ENCODE measurements at regions not wholly inside any gene's neighbourhood (a gene's known extent, or its start where the extent isn't known, plus 50 kb on each side); places are given as distances from the start of the nearest gene placed in this dataset.
A peak's percentile ranks its signal among the peaks of the same experiment; 100 is the strongest.
"Not testable (repeated sequence)": the region's sequence is repeated elsewhere in the genome, so short reads cannot be mapped to it uniquely, and the experiment has no call there.

DNA sequence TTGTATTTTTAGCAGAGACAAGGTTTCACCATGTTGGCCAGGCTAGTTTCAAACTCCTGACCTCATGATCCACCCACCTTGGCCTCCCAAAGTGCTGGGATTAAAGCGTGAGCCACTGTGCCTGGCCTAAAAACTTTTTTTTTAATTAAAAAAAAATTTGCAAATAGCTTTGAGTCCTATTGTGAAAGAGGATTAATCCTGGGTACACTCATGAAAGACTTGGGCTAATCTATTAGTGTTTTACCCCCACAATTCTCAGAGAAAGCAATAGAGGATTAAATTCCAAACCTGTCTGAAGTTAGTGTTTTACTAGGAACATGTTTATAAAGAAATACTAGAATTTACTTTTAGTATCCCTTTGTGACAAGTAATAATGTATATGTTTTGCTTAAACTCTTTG, 76.9 kb upstream of the ITGB1 start:
- no peak for DNase-seq

DNA sequence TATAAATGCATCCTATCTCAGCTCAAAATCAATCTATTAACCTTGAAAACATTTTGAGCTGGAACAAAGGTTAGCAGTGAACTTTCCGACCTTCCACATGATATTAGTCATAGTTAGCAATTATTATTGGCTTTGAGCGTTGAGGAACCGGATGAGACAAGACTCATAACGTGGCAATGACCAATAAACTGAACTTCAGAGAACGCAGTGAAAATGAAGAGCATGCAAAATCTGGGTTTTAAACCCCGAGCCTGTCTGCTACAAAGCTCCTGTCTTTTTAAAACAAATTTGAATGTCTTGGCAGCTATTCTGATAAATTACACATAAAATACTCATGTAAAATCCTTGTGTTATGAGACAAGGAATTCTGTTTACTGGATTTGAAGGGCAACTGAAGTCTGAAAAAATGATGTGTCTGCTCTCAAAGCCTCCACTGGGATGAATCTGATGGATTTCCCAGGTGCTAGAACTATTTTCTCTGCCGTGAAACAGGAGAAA, 74.7 kb upstream of the ITGB1 start:
- DNase-seq, result no peak

DNA sequence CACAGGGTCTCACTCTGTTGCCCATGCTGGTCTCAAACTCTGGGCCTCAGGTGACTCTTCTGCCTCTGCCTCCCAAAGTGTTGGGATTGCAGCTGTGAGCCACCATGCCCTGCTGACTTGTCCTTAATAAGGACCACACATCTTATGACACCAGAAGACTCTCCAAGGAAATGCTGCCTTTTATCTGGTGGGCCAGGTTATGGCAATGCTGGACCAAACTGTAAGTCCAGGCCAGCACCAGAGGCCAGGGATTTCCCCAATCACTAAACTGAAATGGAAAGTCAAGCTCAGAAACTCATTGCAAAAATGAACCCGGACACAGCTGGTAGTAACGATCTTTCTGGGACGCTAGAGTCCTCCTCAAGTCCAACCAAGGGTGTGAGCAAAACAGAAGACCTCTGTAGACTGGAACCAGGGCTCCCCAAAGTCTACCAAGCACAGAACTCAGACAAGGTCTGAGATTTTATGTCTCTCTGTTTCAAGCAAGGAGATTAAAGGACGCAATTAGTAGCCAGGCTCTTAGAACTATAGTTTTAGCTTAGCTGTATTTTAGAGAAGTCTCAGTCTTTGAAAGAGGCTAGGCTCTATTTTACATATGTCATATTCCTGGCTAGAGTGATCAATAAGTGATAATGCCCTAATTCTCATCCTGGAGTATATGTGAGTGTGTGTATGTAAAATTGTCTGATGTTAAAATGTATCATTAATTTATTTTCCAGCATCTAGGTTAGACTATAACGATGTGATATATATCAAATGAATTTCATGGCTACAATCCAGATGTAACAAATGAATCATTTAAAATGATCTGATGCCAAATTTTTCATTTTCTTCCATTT, 74.0 kb upstream of the ITGB1 start:
- no peak for DNase-seq

GRCh38 chr10:33031171-33031570, 73.1 kb upstream of the ITGB1 start:
- DNase-seq, result no peak

DNA sequence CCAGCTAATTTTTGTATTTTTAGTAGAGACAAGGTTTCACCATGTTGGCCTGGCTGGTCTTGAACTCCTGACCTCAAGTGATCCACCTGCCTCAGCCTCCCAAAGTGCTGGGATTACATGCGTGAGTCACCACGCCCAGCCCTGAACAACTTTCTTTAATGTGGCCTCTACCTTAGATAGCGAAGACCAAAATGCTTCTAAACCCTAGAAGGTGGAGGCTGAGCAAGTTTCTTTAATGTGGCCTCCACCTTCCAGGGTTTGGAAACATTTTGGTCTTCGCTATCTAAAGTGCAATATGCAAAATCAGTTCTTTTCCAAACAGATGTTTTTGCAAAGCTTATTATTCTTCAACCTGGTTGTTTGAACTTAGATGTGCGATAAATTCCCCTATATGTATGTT, 70.5 kb upstream of the ITGB1 start:
- not testable (repeated sequence) for DNase-seq

DNA sequence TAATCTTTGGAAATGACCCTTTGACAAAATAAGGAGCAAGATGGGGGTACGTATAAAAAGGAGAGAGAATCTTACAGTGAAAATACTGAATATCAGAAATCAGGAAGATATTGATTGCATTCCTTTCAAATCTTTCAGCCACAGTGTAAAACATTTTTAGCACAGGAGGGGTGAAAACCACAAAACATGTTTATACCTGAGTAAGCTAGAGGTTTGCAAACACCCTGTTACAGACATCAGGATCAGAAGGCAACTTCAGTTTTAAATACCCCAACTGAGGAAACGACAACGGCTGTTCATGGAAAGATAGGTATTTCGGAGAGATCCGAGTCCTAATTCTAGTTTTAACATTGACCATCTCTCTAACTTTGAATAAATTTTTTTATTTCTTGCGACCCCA, 69.1 kb upstream of the ITGB1 start:
- no peak for DNase-seq

DNA sequence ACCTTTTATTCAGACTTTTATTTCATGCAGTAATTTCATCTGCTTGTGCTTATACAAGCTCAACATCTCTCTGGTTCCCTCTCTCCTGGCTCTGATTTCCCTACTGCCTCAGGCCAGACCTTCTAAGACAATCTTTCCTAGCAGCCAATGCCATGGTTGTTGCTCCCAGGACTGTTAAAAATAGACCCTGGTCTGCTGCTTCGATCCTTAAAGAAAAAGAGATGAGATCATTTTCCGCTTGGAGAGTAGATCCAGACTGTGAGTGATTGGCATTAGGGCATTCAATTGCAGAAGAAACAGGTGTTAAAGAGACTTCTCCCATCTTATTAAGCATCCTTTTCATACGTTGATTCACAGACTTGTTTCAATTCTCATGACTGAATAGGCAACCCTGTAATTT, 68.4 kb upstream of the ITGB1 start:
- DNase-seq, result no peak

DNA sequence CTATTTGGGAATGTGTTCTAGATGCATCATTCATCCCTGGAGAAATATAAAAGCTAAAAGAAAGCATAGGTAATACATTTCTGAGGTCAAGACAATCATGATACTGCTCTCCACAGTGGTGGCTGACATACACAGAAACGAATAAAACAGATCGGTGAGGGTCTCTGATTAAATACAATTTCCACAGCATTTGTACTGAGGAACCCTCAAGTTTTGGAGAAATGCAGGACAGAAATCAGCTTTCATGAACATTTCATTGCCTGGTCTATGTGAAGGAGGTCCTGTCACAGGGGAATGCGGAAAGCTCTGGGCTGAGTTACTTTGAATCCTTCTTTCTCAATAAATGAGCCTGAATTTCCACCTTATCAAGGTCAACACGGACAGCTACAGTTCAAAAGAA, 67.9 kb upstream of the ITGB1 start:
- DNase-seq, result no peak

- DNase-seq, result no peak
Observed at GRCh38 chr10:33025039-33025438, 67.0 kb upstream of the ITGB1 start.

DNA sequence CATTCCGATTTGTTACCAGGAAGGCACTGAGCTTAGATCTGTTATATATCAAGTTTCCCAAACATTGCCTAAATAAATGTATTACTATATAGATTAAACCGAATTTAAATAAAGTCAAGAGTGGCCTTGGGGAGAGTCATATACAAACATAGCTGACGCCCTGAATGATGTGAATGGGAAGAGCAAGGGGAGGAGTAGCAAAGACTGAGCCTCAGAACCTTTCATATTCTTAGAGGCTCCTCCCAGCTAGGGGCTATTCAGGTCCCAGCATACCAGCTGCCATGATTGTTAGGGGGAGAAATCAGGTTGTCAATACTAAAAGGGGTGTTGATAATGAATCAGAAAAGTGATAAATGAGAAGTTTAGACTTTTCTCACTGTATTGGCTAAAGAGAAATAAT, 64.7 kb upstream of the ITGB1 start:
- no peak for DNase-seq

DNA sequence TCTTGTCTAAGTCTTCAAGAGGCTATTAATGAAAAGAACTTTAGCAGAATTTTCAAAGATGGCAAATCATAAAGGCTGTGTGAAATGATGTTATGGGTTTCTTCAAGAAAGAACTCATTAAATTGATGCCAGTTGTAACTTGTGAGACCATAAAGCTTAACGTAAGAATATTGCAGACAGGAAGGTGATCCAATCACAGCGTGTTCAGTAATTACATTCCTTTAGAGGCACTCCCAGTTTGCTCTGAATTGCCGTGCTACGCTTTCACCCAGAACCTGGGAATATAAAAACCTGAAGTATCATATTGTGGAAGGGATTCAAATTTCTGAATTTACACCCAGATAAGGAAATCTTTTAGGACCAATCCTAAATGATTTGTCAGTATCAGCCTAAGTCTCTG, 64.1 kb upstream of the ITGB1 start:
- no peak for DNase-seq

DNA sequence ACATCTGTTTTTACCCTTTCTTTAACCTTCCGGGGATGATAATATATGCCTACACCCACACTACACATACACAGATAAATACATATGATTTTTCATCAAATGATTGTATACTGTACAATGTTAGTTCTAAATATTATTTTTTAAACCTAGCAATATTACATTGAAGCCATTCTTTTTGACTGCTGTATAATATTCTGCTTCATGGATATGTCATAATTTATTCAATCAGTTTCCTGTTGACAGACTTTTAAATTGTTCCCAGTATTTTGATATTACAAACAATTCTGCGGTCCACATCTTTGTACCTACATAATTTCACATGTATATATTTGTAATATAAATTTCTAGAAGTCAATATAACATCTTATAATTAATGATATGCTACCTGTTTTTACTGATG, 59.0 kb upstream of the ITGB1 start:
- no peak for DNase-seq

GRCh38 chr10:33015761-33016547, 57.9 kb upstream of the ITGB1 start:
- no peak for DNase-seq

DNA sequence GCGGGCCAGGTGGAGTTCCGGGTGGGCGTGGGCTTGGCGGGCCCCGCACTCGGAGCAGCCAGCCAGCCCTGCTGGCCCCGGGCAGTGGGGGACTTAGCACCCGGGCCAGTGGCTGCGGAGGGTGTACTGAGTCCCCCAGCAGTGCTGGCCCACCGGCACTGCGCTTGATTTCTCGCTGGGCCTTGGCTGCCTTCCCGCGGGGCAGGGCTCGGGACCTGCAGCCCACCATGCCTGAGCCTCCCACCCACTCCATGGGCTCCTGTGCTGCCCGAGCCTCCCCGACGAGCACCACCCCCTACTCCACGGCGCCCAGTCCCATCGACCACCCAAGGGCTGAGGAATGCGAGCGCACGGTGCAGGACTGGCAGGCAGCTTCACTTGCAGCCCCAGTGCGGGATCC, 55.3 kb upstream of the ITGB1 start:
- not testable (repeated sequence) for DNase-seq

DNA sequence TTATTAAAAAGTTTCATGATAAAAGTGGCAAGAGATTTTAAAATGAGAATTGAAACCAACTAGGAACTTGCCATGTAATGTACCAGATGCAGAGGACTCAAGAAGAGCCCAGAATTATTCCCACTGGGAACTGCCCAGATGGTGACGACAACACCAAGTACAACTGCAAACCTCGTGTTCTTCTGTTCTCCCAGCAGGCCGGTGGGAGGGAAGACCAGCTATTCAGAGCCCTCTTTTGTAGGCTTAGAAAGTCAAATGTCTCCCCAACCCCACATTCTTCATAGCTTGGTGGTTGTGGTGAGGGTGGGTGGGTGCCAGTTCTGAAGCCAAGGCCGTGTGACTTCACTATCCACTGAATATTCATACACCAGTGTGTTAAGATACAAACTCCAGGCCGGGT, 54.3 kb upstream of the ITGB1 start:
- no peak for DNase-seq

DNA sequence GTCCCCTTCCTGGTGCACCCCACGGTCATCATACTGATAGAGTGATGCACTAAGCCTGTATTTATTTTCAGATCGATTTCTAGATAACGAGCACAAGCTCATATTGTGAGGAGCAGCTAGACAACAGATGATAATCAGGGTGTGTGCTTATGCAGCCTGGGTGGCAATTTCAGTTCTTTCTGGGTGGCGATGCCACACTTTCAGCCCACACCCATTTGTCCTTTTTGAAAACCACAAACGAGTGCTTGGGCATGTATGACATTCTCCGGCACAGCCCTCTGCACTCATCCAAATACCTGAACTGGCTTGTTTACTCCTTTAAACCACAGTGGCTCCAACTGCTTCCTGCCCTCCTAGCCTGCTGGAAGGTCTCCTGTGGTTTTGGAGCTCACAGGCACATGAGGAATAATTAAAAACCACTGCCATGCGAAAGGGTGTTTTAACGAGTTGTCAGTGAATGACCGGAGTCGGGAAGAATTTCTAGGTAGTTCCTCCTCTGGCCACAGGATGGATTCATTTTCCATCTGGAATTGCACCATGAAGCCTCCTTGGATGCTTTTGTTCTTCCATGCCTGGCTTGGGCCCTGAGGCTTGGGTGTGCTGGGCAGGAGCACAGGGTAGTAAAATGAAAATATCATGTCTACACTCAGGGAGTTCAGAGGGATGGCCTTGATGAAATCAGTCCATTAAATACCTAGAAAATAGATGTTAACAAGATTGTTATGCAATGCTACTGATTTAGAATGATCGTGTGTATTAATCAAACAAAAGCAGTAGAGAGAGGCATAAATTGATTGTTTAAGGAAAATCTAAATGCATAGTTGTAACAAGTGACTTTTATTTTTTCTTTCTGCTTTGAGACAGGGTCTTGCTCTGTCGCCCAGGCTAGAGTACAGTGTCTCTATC, 52.4 kb upstream of the ITGB1 start:
- DNase-seq, result no peak

DNA sequence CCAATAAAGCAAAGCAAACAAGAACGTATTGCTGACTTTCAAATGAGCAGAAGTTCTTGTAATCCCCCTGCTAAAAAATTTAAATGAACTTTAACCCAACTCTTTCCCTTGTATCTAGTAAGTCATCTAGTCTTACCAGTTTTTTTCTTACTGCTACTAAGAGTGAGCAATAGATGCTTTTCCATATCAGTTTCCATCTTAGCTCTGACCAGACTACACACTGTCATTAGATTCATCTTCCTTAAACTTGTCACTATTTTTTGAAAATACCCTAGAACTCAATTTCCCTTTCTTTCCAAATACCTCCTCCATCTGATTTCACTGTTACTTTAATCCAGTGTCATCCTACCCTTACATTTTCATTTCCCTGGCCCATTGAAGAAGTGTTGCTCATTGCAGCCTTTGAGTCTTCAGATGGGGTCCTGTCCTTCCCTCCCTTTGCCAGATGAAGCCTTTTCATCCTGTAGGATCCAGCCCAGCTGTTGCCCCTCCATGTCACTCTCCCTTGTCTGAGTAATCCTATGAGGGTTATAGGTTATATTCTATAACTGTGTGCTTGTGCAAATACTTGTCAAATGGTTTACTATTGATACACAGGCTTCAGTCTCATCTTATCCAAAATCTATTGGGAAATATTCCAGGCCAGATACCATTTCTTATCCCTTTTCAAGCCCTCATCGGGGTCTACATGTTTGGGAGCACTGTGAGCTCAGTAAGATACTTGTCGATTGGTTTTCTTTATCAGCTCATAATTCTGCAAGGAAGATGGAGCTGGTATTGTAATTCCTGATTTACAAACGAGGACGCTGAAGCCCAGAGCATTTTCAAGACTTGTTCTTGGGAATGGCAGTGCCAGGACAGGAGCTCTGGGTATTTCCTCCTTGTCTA, 51.5 kb upstream of the ITGB1 start:
- DNase-seq, result no peak

GRCh38 chr10:33008499-33009243, 50.6 kb upstream of the ITGB1 start:
- peak; percentile 43 for DNase-seq

GRCh38 chr10:33007731-33008381, 49.8 kb upstream of the ITGB1 start:
- DNase-seq, result not testable (repeated sequence)

All from NCI-H1092 (cell line).